CD4-positive, alpha-beta T cell (primary cell): ENCODE measurements at regions not wholly inside any gene's neighbourhood (a gene's known extent, or its start where the extent isn't known, plus 50 kb on each side); places are given as distances from the start of the nearest gene placed in this dataset.
A peak's percentile ranks its signal among the peaks of the same experiment; 100 is the strongest.
"Not testable (repeated sequence)": the region's sequence is repeated elsewhere in the genome, so short reads cannot be mapped to it uniquely, and the experiment has no call there.

Experiments used
- ATAC-seq: fragments of 200-7000 bp; cut with Tn5 transposase; one replicate; pipeline ENCODE4 v1.10.0; 2022; ENCODE audit warnings: mild to moderate bottlenecking; ENCODE audit not compliant: poor library complexity
- CTCF ChIA-PET: fragments of 350-600 bp; sonication (Branson Sonifier 250); formaldehyde crosslinking; loops from one replicate; lab custom pipeline; 2021; ENCODE audit warnings: antibody characterized with exemption, inconsistent platforms; lab: Charles Lee
- POLR2A ChIA-PET: fragments of 350-600 bp; sonication (Branson Sonifier 250); formaldehyde crosslinking; loops from one replicate; lab custom pipeline; 2021; ENCODE audit warnings: antibody characterized with exemption, inconsistent platforms; lab: Charles Lee
- DNase-seq, 14 experiments: peaks; one replicate each; pipeline ENCODE4 v3.0.0-alpha.2; 2013 to 2020; ENCODE audit warnings: mixed read lengths in 2 of 14
- H3K27ac ChIP-seq, 2 donors: one replicate each; pipeline versions ENCODE4 v1.5.1 to v1.7.0; 2013; ENCODE audit warnings: low read length in 2 of 2, low read depth in 1 of 2, mild to moderate bottlenecking in 1 of 2
- H3K27me3 ChIP-seq, 2 experiments: 1 replicate in 1 of 2; 2 replicates in 1 of 2; pipeline versions ENCODE4 v1.6.1 to v1.7.0; 2013; ENCODE audit warnings: low read length in 2 of 2, control low read depth in 1 of 2, mild to moderate bottlenecking in 1 of 2, moderate library complexity in 1 of 2; ENCODE audit not compliant: insufficient read depth in 2 of 2, control insufficient read depth in 1 of 2
- H3K36me3 ChIP-seq: one replicate; pipeline ENCODE4 v1.6.1; 2013; ENCODE audit warnings: low read length, control low read depth; ENCODE audit not compliant: insufficient read depth
- H3K4me1 ChIP-seq: one replicate; pipeline ENCODE4 v1.6.1; 2013; ENCODE audit warnings: low read length, control low read depth; ENCODE audit not compliant: insufficient read depth
- H3K4me3 ChIP-seq: one replicate; pipeline ENCODE4 v1.5.1; 2013; ENCODE audit warnings: mild to moderate bottlenecking, low read length, moderate library complexity
- H3K9me3 ChIP-seq, 2 experiments: 1 replicate in 1 of 2; 2 replicates in 1 of 2; pipeline versions ENCODE4 v1.6.1 to v1.7.0; 2013; ENCODE audit warnings: low read length in 2 of 2, mild to moderate bottlenecking in 2 of 2, control low read depth in 1 of 2, moderate library complexity in 1 of 2; ENCODE audit not compliant: control insufficient read depth in 1 of 2, insufficient read depth in 1 of 2
- H3K27ac Mint-ChIP-seq: one replicate; pipeline ENCODE4 v1.8.0; 2020; ENCODE audit warnings: mixed read lengths
- H3K27me3 Mint-ChIP-seq: one replicate; pipeline ENCODE4 v1.8.0; 2021; ENCODE audit warnings: mixed read lengths
- H3K36me3 Mint-ChIP-seq: one replicate; pipeline ENCODE4 v1.8.0; 2021; ENCODE audit warnings: low read depth, mixed read lengths
- H3K4me1 Mint-ChIP-seq: one replicate; pipeline ENCODE4 v1.8.0; 2021; ENCODE audit warnings: low read depth, mixed read lengths
- H3K4me3 Mint-ChIP-seq: one replicate; pipeline ENCODE4 v1.8.0; 2020; ENCODE audit warnings: mild to moderate bottlenecking, mixed read lengths
- H3K9me3 Mint-ChIP-seq: one replicate; pipeline ENCODE4 v1.8.0; 2020; ENCODE audit warnings: mixed read lengths
- intact Hi-C, 2 experiments: fragments of 100-400 bp; cut with DNase I in 1 of 2; cut with micrococcal nuclease in 1 of 2; formaldehyde crosslinking; loops; one replicate each; pipeline versions ENCODE4 v1.15.1 to v1.9.0; 2023 to 2025; cut with DNase I, micrococcal nuclease
- TF ChIP-seq, protein P1 (sequence below): fragments of 200-600 bp; IDR thresholded peaks from one replicate; pipeline ENCODE4 v1.8.0; 2022; ENCODE audit warnings: antibody characterized with exemption, mild to moderate bottlenecking

GRCh38 chr14:59055006-59055405 is 133.5 kb upstream of the DAAM1 start:
- H3K9me3 ChIP-seq: no peaks in the 10 kb centered on the region
- H3K27ac ChIP-seq: no peak overlapping the region
- H3K9me3 Mint-ChIP-seq: no peaks in the 10 kb centered on the region
- no peaks in the 10 kb centered on the region for H3K4me1 ChIP-seq
- DNase-seq: no peak
- no peaks in the 10 kb centered on the region for H3K4me1 Mint-ChIP-seq
- TF ChIP-seq, protein P1, sequence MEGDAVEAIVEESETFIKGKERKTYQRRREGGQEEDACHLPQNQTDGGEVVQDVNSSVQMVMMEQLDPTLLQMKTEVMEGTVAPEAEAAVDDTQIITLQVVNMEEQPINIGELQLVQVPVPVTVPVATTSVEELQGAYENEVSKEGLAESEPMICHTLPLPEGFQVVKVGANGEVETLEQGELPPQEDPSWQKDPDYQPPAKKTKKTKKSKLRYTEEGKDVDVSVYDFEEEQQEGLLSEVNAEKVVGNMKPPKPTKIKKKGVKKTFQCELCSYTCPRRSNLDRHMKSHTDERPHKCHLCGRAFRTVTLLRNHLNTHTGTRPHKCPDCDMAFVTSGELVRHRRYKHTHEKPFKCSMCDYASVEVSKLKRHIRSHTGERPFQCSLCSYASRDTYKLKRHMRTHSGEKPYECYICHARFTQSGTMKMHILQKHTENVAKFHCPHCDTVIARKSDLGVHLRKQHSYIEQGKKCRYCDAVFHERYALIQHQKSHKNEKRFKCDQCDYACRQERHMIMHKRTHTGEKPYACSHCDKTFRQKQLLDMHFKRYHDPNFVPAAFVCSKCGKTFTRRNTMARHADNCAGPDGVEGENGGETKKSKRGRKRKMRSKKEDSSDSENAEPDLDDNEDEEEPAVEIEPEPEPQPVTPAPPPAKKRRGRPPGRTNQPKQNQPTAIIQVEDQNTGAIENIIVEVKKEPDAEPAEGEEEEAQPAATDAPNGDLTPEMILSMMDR: no peak
- ChIA-PET CTCF (interaction anchor here (0.6 to 1.5 kb wide), 2 partner anchors 548 to 553 kb away, joined by 4 to 19 read pairs; no protein-coding TSS in a partner anchor), POLR2A (interaction anchor here (0.9 kb wide), 1 partner anchor 554 kb away, joined by 4 read pairs; no protein-coding TSS in a partner anchor)
- peaks cover 21% of the 10 kb centered on the region for H3K27me3 Mint-ChIP-seq
- H3K27me3 ChIP-seq: no peaks in the 10 kb centered on the region
- H3K4me3 ChIP-seq: no peak overlapping the region
- intact Hi-C loops: loop anchor here (1.0 kb wide), 1 partner anchor 554 kb away; no protein-coding TSS in a partner anchor
- no peak overlapping the region for H3K27ac Mint-ChIP-seq
- no peaks in the 10 kb centered on the region for H3K36me3 Mint-ChIP-seq
- no peak overlapping the region for H3K4me3 Mint-ChIP-seq
- no peaks in the 10 kb centered on the region for H3K36me3 ChIP-seq
- no peak for ATAC-seq

- Mint-ChIP-seq H3K27me3 (peaks cover 21% of the 10 kb centered on the region), H3K9me3 (no peaks in the 10 kb centered on the region), H3K4me1 (no peaks in the 10 kb centered on the region), H3K27ac (no peak overlapping the region), H3K36me3 (no peaks in the 10 kb centered on the region), H3K4me3 (no peak overlapping the region)
- H3K4me3 ChIP-seq: no peak overlapping the region
- ChIA-PET POLR2A (interaction anchor here (0.9 kb wide), 1 partner anchor 555 kb away, joined by 4 read pairs; no protein-coding TSS in a partner anchor), CTCF (interaction anchor here (0.6 to 1.5 kb wide), 2 partner anchors 549 to 554 kb away, joined by 4 to 19 read pairs; no protein-coding TSS in a partner anchor)
- H3K27ac ChIP-seq: no peak overlapping the region
- ATAC-seq (peak; percentile 44), DNase-seq (peak in 8 of 14 experiments; percentile 3 to 52 (median 27))
- no peaks in the 10 kb centered on the region for H3K9me3 ChIP-seq
- intact Hi-C loops: loop anchor here (1.0 kb wide), 1 partner anchor 554 kb away; no protein-coding TSS in a partner anchor
- no peaks in the 10 kb centered on the region for H3K4me1 ChIP-seq
- no peaks in the 10 kb centered on the region for H3K36me3 ChIP-seq
- TF ChIP-seq, protein P1: peak; percentile 63
- no peaks in the 10 kb centered on the region for H3K27me3 ChIP-seq
These were observed 132.9 kb upstream of the DAAM1 start for GRCh38 chr14:59055439-59056045.

DNA sequence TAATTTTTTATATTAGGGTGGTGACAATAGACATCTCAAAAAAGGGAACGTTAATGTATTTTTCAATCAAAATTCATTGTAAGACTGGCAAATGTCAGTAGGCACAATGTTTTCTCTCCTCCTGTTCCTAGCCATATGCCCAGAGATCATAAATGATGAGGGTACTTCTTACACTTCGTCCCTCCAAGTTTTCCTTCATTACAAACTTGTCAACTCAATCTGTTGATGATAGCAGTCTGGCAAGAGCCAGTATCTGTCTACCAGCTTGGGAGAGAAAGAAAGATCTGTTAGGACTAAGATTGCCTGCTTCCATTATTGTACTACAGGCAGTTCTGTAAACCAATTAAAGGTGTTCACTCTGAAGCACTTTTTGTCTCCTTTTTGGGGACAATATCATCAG is 130.9 kb upstream of the DAAM1 start:
- Histone ChIP-seq H3K4me3 (no peak overlapping the region), H3K9me3 (no peaks in the 10 kb centered on the region), H3K27ac (no peak overlapping the region), H3K27me3 (no peaks in the 10 kb centered on the region), H3K36me3 (no peaks in the 10 kb centered on the region), H3K4me1 (no peaks in the 10 kb centered on the region)
- Mint-ChIP-seq H3K36me3 (no peaks in the 10 kb centered on the region), H3K4me1 (no peaks in the 10 kb centered on the region), H3K4me3 (no peak overlapping the region), H3K27me3 (peaks cover 20% of the 10 kb centered on the region), H3K27ac (no peak overlapping the region), H3K9me3 (peaks cover 3% of the 10 kb centered on the region)
- ChIA-PET POLR2A (interaction anchor here (0.7 kb wide), 1 partner anchor 20 kb away, joined by 3 read pairs; no protein-coding TSS in a partner anchor), CTCF (interaction anchor here (0.8 kb wide), 1 partner anchor 556 kb away, joined by 3 read pairs; no protein-coding TSS in a partner anchor)
- intact Hi-C loops: no loop called here
- TF ChIP-seq, protein P1: no peak
- ATAC-seq (no peak), DNase-seq (no peak)

GRCh38 chr14:59058776-59059175 is 129.7 kb upstream of the DAAM1 start:
- H3K4me3 Mint-ChIP-seq, H3K36me3 ChIP-seq, H3K27ac Mint-ChIP-seq, H3K4me1 ChIP-seq, H3K36me3 Mint-ChIP-seq, ATAC-seq, POLR2A ChIA-PET, H3K4me1 Mint-ChIP-seq, DNase-seq, H3K27ac ChIP-seq, CTCF ChIA-PET, intact Hi-C loops, H3K4me3 ChIP-seq, H3K27me3 ChIP-seq, H3K9me3 ChIP-seq, H3K9me3 Mint-ChIP-seq: not testable (repeated sequence)
- peaks cover 15% of the 10 kb centered on the region for H3K27me3 Mint-ChIP-seq
